GM23248 (cell line): ENCODE measurements at regions not wholly inside any gene's neighbourhood (a gene's known extent, or its start where the extent isn't known, plus 50 kb on each side); places are given as distances from the start of the nearest gene placed in this dataset.

Experiments used
- DNase-seq: peaks from one replicate; pipeline ENCODE4 v3.0.0-alpha.2; 2015
- H2AFZ ChIP-seq: fragments of 200-600 bp; sonication (generic); 2 replicates; pipeline ENCODE4 v1.6.1; 2016; ENCODE audit warnings: antibody characterized with exemption
- H3F3A ChIP-seq: fragments of 200-600 bp; sonication (generic); 2 replicates; pipeline ENCODE4 v1.6.1; 2016; ENCODE audit warnings: mild to moderate bottlenecking, antibody characterized with exemption, mixed run types; ENCODE audit not compliant: insufficient read depth
- H3K27ac ChIP-seq: fragments of 200-600 bp; sonication (generic); 2 replicates; pipeline ENCODE4 v1.5.1; 2016; ENCODE audit warnings: mild to moderate bottlenecking
- H3K27me3 ChIP-seq: fragments of 200-600 bp; sonication (generic); replicated peaks from 2 replicates; pipeline ENCODE4 v1.6.1; 2016; ENCODE audit warnings: mild to moderate bottlenecking; ENCODE audit not compliant: insufficient read depth
- H3K36me3 ChIP-seq: fragments of 200-600 bp; sonication (generic); 2 replicates; pipeline ENCODE4 v1.6.1; 2016; ENCODE audit warnings: low read depth, mild to moderate bottlenecking
- H3K4me1 ChIP-seq: fragments of 200-600 bp; sonication (generic); 2 replicates; pipeline ENCODE4 v1.6.1; 2016; ENCODE audit warnings: mild to moderate bottlenecking; ENCODE audit not compliant: insufficient read depth
- H3K4me2 ChIP-seq: fragments of 200-600 bp; sonication (generic); one replicate; pipeline ENCODE4 v1.6.1; 2016; ENCODE audit warnings: mild to moderate bottlenecking; ENCODE audit not compliant: unreplicated experiment
- H3K4me3 ChIP-seq: fragments of 200-600 bp; sonication (generic); 2 replicates; pipeline ENCODE4 v1.5.1; 2016; ENCODE audit warnings: mild to moderate bottlenecking
- H3K79me2 ChIP-seq: fragments of 200-600 bp; sonication (generic); 2 replicates; pipeline ENCODE4 v1.6.1; 2016; ENCODE audit warnings: mild to moderate bottlenecking; ENCODE audit not compliant: insufficient read depth
- H3K9ac ChIP-seq: fragments of 200-600 bp; sonication (generic); 2 replicates; pipeline ENCODE4 v1.6.1; 2016; ENCODE audit warnings: mild to moderate bottlenecking
- H3K9me2 ChIP-seq: fragments of 200-600 bp; sonication (generic); 2 replicates; pipeline ENCODE4 v1.6.1; 2016; ENCODE audit warnings: mixed run types, mild to moderate bottlenecking, moderate library complexity; ENCODE audit not compliant: insufficient read depth
- H3K9me3 ChIP-seq: fragments of 200-600 bp; sonication (generic); one replicate; pipeline ENCODE4 v1.6.1; 2017; ENCODE audit warnings: low read depth
- H4K20me1 ChIP-seq: fragments of 200-600 bp; sonication (generic); 2 replicates; pipeline ENCODE4 v1.6.0; 2016; ENCODE audit not compliant: insufficient read depth
- EZH2 ChIP-seq: fragments of 200-600 bp; sonication (generic); IDR thresholded peaks from 2 replicates; pipeline ENCODE4 v1.6.1; 2018; ENCODE audit warnings: antibody characterized with exemption, mild to moderate bottlenecking; ENCODE audit not compliant: insufficient read depth, poor library complexity, severe bottlenecking
- EZH2phosphoT487 ChIP-seq: fragments of 200-600 bp; sonication (generic); IDR thresholded peaks from 2 replicates; pipeline ENCODE4 v1.6.1; 2018; ENCODE audit warnings: antibody characterized with exemption, moderate library complexity, mild to moderate bottlenecking, low read depth; ENCODE audit not compliant: insufficient read depth
- WGBS, 2 experiments: methylation state at CpG; one replicate each; pipeline ENCODE4 v1.1.6; 2015 to 2017; ENCODE audit warnings: low lambda C conversion rate in 2 of 2, low coverage in 1 of 2; ENCODE audit errors: missing lambda C conversion rate in 2 of 2; 5-methylcytosine and 5-hydroxymethylcytosine counted together
- in situ Hi-C: fragments of 300-500 bp; cut with MboI; formaldehyde crosslinking; loops from 2 replicates; pipeline ENCODE4 v1.15.0; 2020

GRCh38 chr4:19883841-19884240, 367.9 kb upstream of the SLIT2 start:
- TF ChIP-seq EZH2 (no peak), EZH2phosphoT487 (no peak)
- H2AFZ ChIP-seq: 0 out of 2 replicates have a peak overlapping the region, but pooled peaks have one; percentile 21
- DNase-seq: peak; percentile 61
- no peaks in the 10 kb centered on the region for H3K27me3 ChIP-seq
- no peaks in the 10 kb centered on the region for H3K79me2 ChIP-seq
- no peaks in the 10 kb centered on the region for H4K20me1 ChIP-seq
- H3K27ac ChIP-seq: no peak overlapping the region
- peaks cover 21% of the 10 kb centered on the region for H3K4me1 ChIP-seq
- no peaks in the 10 kb centered on the region; the same call in 1 of the 2 replicates for H3F3A ChIP-seq
- H3K9me3 ChIP-seq: no peaks in the 10 kb centered on the region
- no peak overlapping the region for H3K4me2 ChIP-seq
- no peak overlapping the region for H3K4me3 ChIP-seq
- H3K36me3 ChIP-seq: no peaks in the 10 kb centered on the region
- in situ Hi-C loops: no loop called here
- H3K9me2 ChIP-seq: no peaks in the 10 kb centered on the region
- H3K9ac ChIP-seq: no peak overlapping the region

GRCh38 chr4:19880206-19880605, 371.5 kb upstream of the SLIT2 start:
- Histone ChIP-seq H3K9ac (no peak overlapping the region), H2AFZ (peak overlapping the region; percentile 57), H3K4me3 (no peak overlapping the region), H3K9me2 (no peaks in the 10 kb centered on the region), H3K9me3 (no peaks in the 10 kb centered on the region), H3K27me3 (no peaks in the 10 kb centered on the region), H3K79me2 (no peaks in the 10 kb centered on the region), H3K4me2 (peak overlapping the region; percentile 35), H3K4me1 (peaks cover 21% of the 10 kb centered on the region), H3K27ac (no peak overlapping the region), H3K36me3 (no peaks in the 10 kb centered on the region), H3F3A (no peaks in the 10 kb centered on the region; the same call in 1 of the 2 replicates), H4K20me1 (no peaks in the 10 kb centered on the region)
- DNase-seq: peak; percentile 60
- WGBS, 2 experiments: 19 to 21% methylated on average over 5 of the region's 5 CpGs
- TF ChIP-seq EZH2phosphoT487 (no peak), EZH2 (no peak)
- in situ Hi-C loops: no loop called here

- Histone ChIP-seq H4K20me1 (no peaks in the 10 kb centered on the region), H2AFZ (0 out of 2 replicates have a peak overlapping the region, but pooled peaks have one; percentile 57), H3K27me3 (no peaks in the 10 kb centered on the region), H3K27ac (no peak overlapping the region), H3K36me3 (no peaks in the 10 kb centered on the region), H3K4me2 (no peak overlapping the region), H3F3A (no peaks in the 10 kb centered on the region; the same call in 1 of the 2 replicates), H3K9me3 (no peaks in the 10 kb centered on the region), H3K9me2 (no peaks in the 10 kb centered on the region), H3K9ac (no peak overlapping the region), H3K4me3 (no peak overlapping the region), H3K4me1 (peaks cover 17% of the 10 kb centered on the region), H3K79me2 (no peaks in the 10 kb centered on the region)
- in situ Hi-C loops: no loop called here
- 83% methylated on average over 5 of the region's 5 CpGs for WGBS, 2 experiments
- DNase-seq: no peak
- TF ChIP-seq EZH2phosphoT487 (no peak), EZH2 (no peak)
These were observed 372.4 kb upstream of the SLIT2 start for GRCh38 chr4:19879330-19879729.

- in situ Hi-C loops: no loop called here
- no peak overlapping the region for H3K4me3 ChIP-seq
- no peaks in the 10 kb centered on the region for H3K36me3 ChIP-seq
- no peaks in the 10 kb centered on the region for H3K27me3 ChIP-seq
- no peak overlapping the region for H3K9ac ChIP-seq
- H2AFZ ChIP-seq: no peak overlapping the region
- H3F3A ChIP-seq: no peaks in the 10 kb centered on the region
- H4K20me1 ChIP-seq: no peaks in the 10 kb centered on the region
- no peaks in the 10 kb centered on the region for H3K79me2 ChIP-seq
- DNase-seq: no peak
- no peaks in the 10 kb centered on the region for H3K4me1 ChIP-seq
- TF ChIP-seq EZH2 (no peak), EZH2phosphoT487 (no peak)
- H3K27ac ChIP-seq: no peak overlapping the region
- no peaks in the 10 kb centered on the region for H3K9me3 ChIP-seq
- no peak overlapping the region for H3K4me2 ChIP-seq
- 68 to 79% methylated on average over 1 of the region's 1 CpG for WGBS, 2 experiments
- no peaks in the 10 kb centered on the region; the same call in 1 of the 2 replicates for H3K9me2 ChIP-seq
These were observed 393.7 kb upstream of the SLIT2 start for GRCh38 chr4:19857991-19858390.

GRCh38 chr4:19857380-19857779, 394.3 kb upstream of the SLIT2 start:
- no peak overlapping the region for H3K9ac ChIP-seq
- no peak overlapping the region for H3K27ac ChIP-seq
- no peak overlapping the region for H3K4me2 ChIP-seq
- H3K4me1 ChIP-seq: no peaks in the 10 kb centered on the region
- TF ChIP-seq EZH2: no peak
- no peak for TF ChIP-seq EZH2phosphoT487
- no peaks in the 10 kb centered on the region for H3K79me2 ChIP-seq
- H3K9me2 ChIP-seq: no peaks in the 10 kb centered on the region; the same call in 1 of the 2 replicates
- no peak overlapping the region for H3K4me3 ChIP-seq
- H3K27me3 ChIP-seq: no peaks in the 10 kb centered on the region
- no peaks in the 10 kb centered on the region for H3K36me3 ChIP-seq
- WGBS, 2 experiments: 9 to 16% methylated on average over 2 of the region's 2 CpGs
- DNase-seq: peak; percentile 12
- no peaks in the 10 kb centered on the region for H3F3A ChIP-seq
- H3K9me3 ChIP-seq: no peaks in the 10 kb centered on the region
- in situ Hi-C loops: no loop called here
- H2AFZ ChIP-seq: no peak overlapping the region
- no peaks in the 10 kb centered on the region for H4K20me1 ChIP-seq
